LoVo (cell line): ENCODE measurements at regions not wholly inside any gene's neighbourhood (a gene's known extent, or its start where the extent isn't known, plus 50 kb on each side); places are given as distances from the start of the nearest gene placed in this dataset.
"Not testable (repeated sequence)": the region's sequence is repeated elsewhere in the genome, so short reads cannot be mapped to it uniquely, and the experiment has no call there.

Source experiments
- DNase-seq: peaks from one replicate; pipeline ENCODE4 v3.0.0-alpha.2; 2016; ENCODE audit warnings: low spot score

- DNase-seq, result no peak
These were observed 50.6 kb upstream of the NKD1 start for GRCh38 chr16:50497592-50497991.

GRCh38 chr16:50496990-50497389, 51.2 kb upstream of the NKD1 start:
- no peak for DNase-seq

GRCh38 chr16:50495673-50496072, 52.5 kb upstream of the NKD1 start:
- DNase-seq, result no peak

- DNase-seq, result no peak
These were observed 53.4 kb upstream of the NKD1 start for GRCh38 chr16:50494501-50495491.

GRCh38 chr16:50491516-50491915, 56.7 kb upstream of the NKD1 start:
- DNase-seq, result no peak

- no peak for DNase-seq
These were observed 57.4 kb upstream of the NKD1 start for GRCh38 chr16:50490828-50491227.

GRCh38 chr16:50489182-50489581, 59.0 kb upstream of the NKD1 start:
- DNase-seq, result no peak

GRCh38 chr16:50487528-50487927, 60.7 kb upstream of the NKD1 start:
- no peak for DNase-seq

- DNase-seq, result not testable (repeated sequence)
These were observed 62.0 kb upstream of the NKD1 start for GRCh38 chr16:50486162-50486561.

- DNase-seq, result no peak
These were observed 63.0 kb upstream of the NKD1 start for GRCh38 chr16:50485232-50485631.

GRCh38 chr16:50482271-50482670, 65.9 kb upstream of the NKD1 start:
- no peak for DNase-seq

GRCh38 chr16:50480206-50480605, 68.0 kb upstream of the NKD1 start:
- DNase-seq, result no peak

GRCh38 chr16:50479771-50480170, 68.4 kb upstream of the NKD1 start:
- DNase-seq, result no peak

GRCh38 chr16:50478773-50479149, 69.4 kb upstream of the NKD1 start:
- DNase-seq, result no peak

- no peak for DNase-seq
These were observed 70.0 kb upstream of the NKD1 start for GRCh38 chr16:50478075-50478772.

- DNase-seq, result no peak
These were observed 71.5 kb upstream of the NKD1 start for GRCh38 chr16:50476486-50477255.

- DNase-seq, result no peak
These were observed 73.0 kb upstream of the NKD1 start for GRCh38 chr16:50475170-50475569.

GRCh38 chr16:50474138-50474537, 74.1 kb upstream of the NKD1 start:
- peak; percentile 67 for DNase-seq

- peak; percentile 7 for DNase-seq
These were observed 74.7 kb upstream of the NKD1 start for GRCh38 chr16:50473356-50473945.

GRCh38 chr16:50472472-50472871, 75.7 kb upstream of the NKD1 start:
- no peak for DNase-seq

- no peak for DNase-seq
These were observed 77.5 kb upstream of the NKD1 start for GRCh38 chr16:50470687-50471086.

- no peak for DNase-seq
These were observed 78.4 kb upstream of the NKD1 start for GRCh38 chr16:50469744-50470321.
